ENCODE measurements at regions not wholly inside any gene's neighbourhood (a gene's known extent, or its start where the extent isn't known, plus 50 kb on each side); places are given as distances from the start of the nearest gene placed in this dataset.

- FAIRE-seq = no peak
- no peak for DNase-seq (ENCODE audit: insufficient read length, low spot score)
Observed at GRCh38 chr4:145427991-145428390, 53.7 kb upstream of the SMAD1 start.

GRCh38 chr4:145427221-145427620 is 54.4 kb upstream of the SMAD1 start:
- no peak for FAIRE-seq
- no peak for DNase-seq (ENCODE audit: insufficient read length, low spot score)

- DNase-seq (ENCODE audit: insufficient read length, low spot score) (no peak), FAIRE-seq (no peak)
Observed at GRCh38 chr4:145423017-145423708, 58.5 kb upstream of the SMAD1 start.

- DNase-seq (ENCODE audit: insufficient read length, low spot score) (no peak), FAIRE-seq (no peak)
Observed at GRCh38 chr4:145420595-145421214, 60.9 kb upstream of the SMAD1 start.

- DNase-seq (ENCODE audit: insufficient read length, low spot score) = no peak
- FAIRE-seq = no peak
Observed at GRCh38 chr4:145418739-145419138, 62.9 kb upstream of the SMAD1 start.

GRCh38 chr4:145417348-145418130 is 64.1 kb upstream of the SMAD1 start:
- DNase-seq (ENCODE audit: insufficient read length, low spot score) = no peak
- FAIRE-seq = no peak

- no peak for DNase-seq (ENCODE audit: insufficient read length, low spot score)
- no peak for FAIRE-seq
Observed at GRCh38 chr4:145414841-145415240, 66.8 kb upstream of the SMAD1 start.

- DNase-seq (ENCODE audit: insufficient read length, low spot score) = no peak
- FAIRE-seq = no peak
Observed at GRCh38 chr4:145414226-145414625, 67.4 kb upstream of the SMAD1 start.

- no peak for FAIRE-seq
- DNase-seq (ENCODE audit: insufficient read length, low spot score) = no peak
Observed at GRCh38 chr4:145406970-145407369, 74.7 kb upstream of the SMAD1 start.

- DNase-seq (ENCODE audit: insufficient read length, low spot score) = no peak
- no peak for FAIRE-seq
Observed at GRCh38 chr4:145404761-145405160, 76.9 kb upstream of the SMAD1 start.

GRCh38 chr4:145396581-145396980 is 85.1 kb upstream of the SMAD1 start:
- no peak for FAIRE-seq

GRCh38 chr4:145390571-145390970 is 91.1 kb upstream of the SMAD1 start:
- no peak for FAIRE-seq
- no peak for DNase-seq (ENCODE audit: insufficient read length, low spot score)

More at GRCh38 chr4:145396581-145396980, 85.1 kb upstream of the SMAD1 start:
- no peak for DNase-seq (ENCODE audit: insufficient read length, low spot score)

- DNase-seq (ENCODE audit: insufficient read length, low spot score) (no peak), FAIRE-seq (no peak)
Observed at GRCh38 chr4:145389550-145389949, 92.1 kb upstream of the SMAD1 start.

- FAIRE-seq (no peak), DNase-seq (ENCODE audit: insufficient read length, low spot score) (no peak)
Observed at GRCh38 chr4:145388043-145388442, 93.6 kb upstream of the SMAD1 start.

- DNase-seq (ENCODE audit: insufficient read length, low spot score) (no peak), FAIRE-seq (no peak)
Observed at GRCh38 chr4:145387079-145387478, 94.6 kb upstream of the SMAD1 start.

- FAIRE-seq = no peak
- no peak for DNase-seq (ENCODE audit: insufficient read length, low spot score)
Observed at GRCh38 chr4:145381163-145381562, 100.5 kb upstream of the SMAD1 start.

GRCh38 chr4:145380123-145380522 is 101.5 kb upstream of the SMAD1 start:
- DNase-seq (ENCODE audit: insufficient read length, low spot score) (no peak), FAIRE-seq (no peak)

GRCh38 chr4:145375416-145375815 is 106.2 kb upstream of the SMAD1 start:
- FAIRE-seq (no peak), DNase-seq (ENCODE audit: insufficient read length, low spot score) (no peak)

- no peak for FAIRE-seq
- DNase-seq (ENCODE audit: insufficient read length, low spot score) = no peak
Observed at GRCh38 chr4:145352438-145353145, 129.1 kb upstream of the SMAD1 start.

- FAIRE-seq = no peak
- DNase-seq (ENCODE audit: insufficient read length, low spot score) = no peak
Observed at GRCh38 chr4:145351922-145352321, 129.7 kb upstream of the SMAD1 start.

- no peak for DNase-seq (ENCODE audit: insufficient read length, low spot score)
- FAIRE-seq = no peak
Observed at GRCh38 chr4:145351162-145351561, 130.5 kb upstream of the SMAD1 start.
